Parathyroid adenoma (tissue), 2 donors: ENCODE measurements at regions not wholly inside any gene's neighbourhood (a gene's known extent, or its start where the extent isn't known, plus 50 kb on each side); places are given as distances from the start of the nearest gene placed in this dataset.

ENCODE experiments used
- H2AFZ ChIP-seq: fragments of 300-600 bp; sonication (generic); one replicate; pipeline ENCODE4 v1.7.0; 2017; ENCODE audit warnings: antibody characterized with exemption, mild to moderate bottlenecking
- H3K27ac ChIP-seq: fragments of 300-600 bp; sonication (generic); one replicate; pipeline ENCODE4 v1.7.0; 2017
- H3K27me3 ChIP-seq: fragments of 300-600 bp; sonication (generic); one replicate; pipeline ENCODE4 v1.7.0; 2017; ENCODE audit warnings: low read length; ENCODE audit not compliant: control insufficient read depth, insufficient read depth
- H3K36me3 ChIP-seq: fragments of 300-600 bp; sonication (generic); one replicate; pipeline ENCODE4 v1.7.0; 2017; ENCODE audit warnings: low read length; ENCODE audit not compliant: control insufficient read depth, insufficient read depth
- H3K4me1 ChIP-seq: fragments of 300-600 bp; sonication (generic); one replicate; pipeline ENCODE4 v1.7.0; 2017; ENCODE audit warnings: control low read depth
- H3K4me2 ChIP-seq: fragments of 300-600 bp; sonication (generic); one replicate; pipeline ENCODE4 v1.7.0; 2017; ENCODE audit warnings: low read length
- H3K4me3 ChIP-seq: fragments of 300-600 bp; sonication (generic); one replicate; pipeline ENCODE4 v1.7.0; 2017; ENCODE audit warnings: low read depth, low read length
- H3K79me2 ChIP-seq: fragments of 300-600 bp; sonication (generic); one replicate; pipeline ENCODE4 v1.7.0; 2017; ENCODE audit warnings: control low read depth
- H3K9ac ChIP-seq: fragments of 300-600 bp; sonication (generic); one replicate; pipeline ENCODE4 v1.7.0; 2017; ENCODE audit warnings: mild to moderate bottlenecking
- H3K9me3 ChIP-seq: fragments of 300-600 bp; sonication (generic); one replicate; pipeline ENCODE4 v1.7.0; 2017; ENCODE audit warnings: low read length; ENCODE audit not compliant: control insufficient read depth
- TF ChIP-seq, protein P1 (sequence below): fragments of 300-600 bp; sonication (generic); IDR thresholded peaks from one replicate; pipeline ENCODE4 v1.7.0; 2017; ENCODE audit warnings: antibody characterized with exemption, mild to moderate bottlenecking
- donor health status: primary hyperparathyroidism.

DNA sequence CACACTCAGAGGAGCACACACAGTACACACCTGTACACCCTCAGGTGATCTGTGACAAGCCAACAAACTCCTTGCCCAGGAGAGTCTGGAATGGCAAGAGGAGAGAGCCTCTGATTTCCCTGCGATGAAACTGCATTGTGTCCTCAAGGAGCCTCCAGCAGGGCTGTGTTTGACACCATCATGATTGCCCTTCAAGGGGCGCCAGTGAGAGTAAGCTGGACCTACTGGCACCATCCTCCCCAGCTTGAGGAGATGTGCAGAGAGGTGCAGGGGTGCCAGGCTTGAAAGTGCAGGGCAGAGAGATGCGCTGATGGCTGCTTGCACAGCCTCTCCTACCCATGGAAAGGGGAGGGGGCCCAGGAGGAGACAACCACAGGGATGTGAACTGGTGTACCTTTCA is 188.8 kb upstream of the CADM1 start:
- Histone ChIP-seq H3K79me2 (no peaks in the 10 kb centered on the region), H3K36me3 (no peaks in the 10 kb centered on the region), H3K9ac (no peak overlapping the region), H3K4me3 (no peak overlapping the region), H3K4me1 (no peaks in the 10 kb centered on the region), H3K9me3 (no peaks in the 10 kb centered on the region), H3K4me2 (no peak overlapping the region), H3K27ac (no peak overlapping the region), H2AFZ (no peak overlapping the region), H3K27me3 (no peaks in the 10 kb centered on the region)
- TF ChIP-seq, protein P1, sequence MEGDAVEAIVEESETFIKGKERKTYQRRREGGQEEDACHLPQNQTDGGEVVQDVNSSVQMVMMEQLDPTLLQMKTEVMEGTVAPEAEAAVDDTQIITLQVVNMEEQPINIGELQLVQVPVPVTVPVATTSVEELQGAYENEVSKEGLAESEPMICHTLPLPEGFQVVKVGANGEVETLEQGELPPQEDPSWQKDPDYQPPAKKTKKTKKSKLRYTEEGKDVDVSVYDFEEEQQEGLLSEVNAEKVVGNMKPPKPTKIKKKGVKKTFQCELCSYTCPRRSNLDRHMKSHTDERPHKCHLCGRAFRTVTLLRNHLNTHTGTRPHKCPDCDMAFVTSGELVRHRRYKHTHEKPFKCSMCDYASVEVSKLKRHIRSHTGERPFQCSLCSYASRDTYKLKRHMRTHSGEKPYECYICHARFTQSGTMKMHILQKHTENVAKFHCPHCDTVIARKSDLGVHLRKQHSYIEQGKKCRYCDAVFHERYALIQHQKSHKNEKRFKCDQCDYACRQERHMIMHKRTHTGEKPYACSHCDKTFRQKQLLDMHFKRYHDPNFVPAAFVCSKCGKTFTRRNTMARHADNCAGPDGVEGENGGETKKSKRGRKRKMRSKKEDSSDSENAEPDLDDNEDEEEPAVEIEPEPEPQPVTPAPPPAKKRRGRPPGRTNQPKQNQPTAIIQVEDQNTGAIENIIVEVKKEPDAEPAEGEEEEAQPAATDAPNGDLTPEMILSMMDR = no peak

DNA sequence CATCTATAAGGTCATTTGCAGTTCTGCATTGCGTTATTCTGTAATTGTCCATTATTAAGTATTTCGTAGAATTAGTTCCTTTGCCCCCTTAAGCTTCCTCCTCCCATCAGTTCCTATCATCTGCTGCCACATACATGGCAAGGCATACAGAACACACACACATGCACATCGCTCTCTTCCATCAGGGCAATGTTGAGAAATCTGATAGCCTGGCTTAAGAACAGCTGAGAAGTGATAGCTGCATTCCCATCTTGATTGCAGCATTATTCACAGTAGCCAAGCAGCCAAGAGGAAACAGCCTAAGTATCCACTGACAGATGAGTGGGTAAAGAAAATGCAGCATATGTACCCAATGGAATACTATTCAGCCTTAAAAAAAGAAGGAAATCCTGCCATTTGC is 186.8 kb upstream of the CADM1 start:
- Histone ChIP-seq H3K79me2 (no peaks in the 10 kb centered on the region), H3K4me2 (no peak overlapping the region)
- TF ChIP-seq, protein P1 = no peak

GRCh38 chr11:115687934-115688333 is 183.7 kb upstream of the CADM1 start:
- H2AFZ ChIP-seq = no peak overlapping the region
- no peaks in the 10 kb centered on the region for H3K79me2 ChIP-seq
- H3K4me3 ChIP-seq = no peak overlapping the region
- H3K9me3 ChIP-seq = no peaks in the 10 kb centered on the region
- H3K27me3 ChIP-seq = no peaks in the 10 kb centered on the region
- no peak overlapping the region for H3K27ac ChIP-seq
- TF ChIP-seq, protein P1 = no peak
- no peaks in the 10 kb centered on the region for H3K36me3 ChIP-seq
- H3K4me1 ChIP-seq = no peaks in the 10 kb centered on the region
- no peak overlapping the region for H3K4me2 ChIP-seq
- H3K9ac ChIP-seq = no peak overlapping the region

More for the DNA sequence above, 186.8 kb upstream of the CADM1 start:
- Histone ChIP-seq H3K9me3 (no peaks in the 10 kb centered on the region), H2AFZ (no peak overlapping the region), H3K4me1 (no peaks in the 10 kb centered on the region), H3K36me3 (no peaks in the 10 kb centered on the region), H3K9ac (no peak overlapping the region), H3K27me3 (no peaks in the 10 kb centered on the region), H3K27ac (no peak overlapping the region), H3K4me3 (no peak overlapping the region)

GRCh38 chr11:115684699-115685098 is 180.5 kb upstream of the CADM1 start:
- no peaks in the 10 kb centered on the region for H3K9me3 ChIP-seq
- H3K79me2 ChIP-seq = no peaks in the 10 kb centered on the region
- no peak overlapping the region for H3K27ac ChIP-seq
- no peaks in the 10 kb centered on the region for H3K4me1 ChIP-seq
- no peaks in the 10 kb centered on the region for H3K27me3 ChIP-seq
- H2AFZ ChIP-seq = no peak overlapping the region
- TF ChIP-seq, protein P1 = no peak
- H3K4me2 ChIP-seq = no peak overlapping the region
- no peak overlapping the region for H3K9ac ChIP-seq
- no peaks in the 10 kb centered on the region for H3K36me3 ChIP-seq
- no peak overlapping the region for H3K4me3 ChIP-seq

DNA sequence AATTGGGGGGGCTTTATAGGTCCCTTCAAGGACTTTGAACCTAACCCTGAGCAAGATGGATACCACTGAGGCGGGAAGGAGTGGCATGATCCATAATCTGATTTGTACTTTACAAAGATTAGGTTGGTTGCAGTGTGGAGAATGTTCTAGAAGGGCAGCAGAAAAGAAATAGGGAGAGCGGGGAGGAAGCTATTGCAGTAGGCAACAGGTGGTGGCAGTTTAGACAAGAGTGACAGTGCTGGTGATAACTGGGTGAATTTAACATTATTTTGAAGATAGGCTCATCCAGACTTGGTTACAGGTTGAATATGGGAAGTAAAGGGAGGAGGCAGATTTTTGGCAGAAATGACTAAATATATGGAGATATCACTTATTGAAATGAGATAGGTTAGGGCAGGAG is 179.9 kb upstream of the CADM1 start:
- TF ChIP-seq, protein P1 = no peak
- Histone ChIP-seq H3K9me3 (no peaks in the 10 kb centered on the region), H3K9ac (no peak overlapping the region), H3K79me2 (no peaks in the 10 kb centered on the region), H3K4me1 (no peaks in the 10 kb centered on the region), H3K4me2 (no peak overlapping the region), H3K4me3 (no peak overlapping the region), H3K27me3 (no peaks in the 10 kb centered on the region), H2AFZ (no peak overlapping the region), H3K36me3 (no peaks in the 10 kb centered on the region), H3K27ac (no peak overlapping the region)
